K562 (cell line): ENCODE measurements at regions not wholly inside any gene's neighbourhood (a gene's known extent, or its start where the extent isn't known, plus 50 kb on each side); places are given as distances from the start of the nearest gene placed in this dataset.

Experiments
- ATAC-seq: fragments of 200-7000 bp; cut with Tn5 transposase; 3 replicates; pipeline ENCODE4 v1.9.1; 2020; ENCODE audit warnings: moderate library complexity
- BruUV-seq: library from RNA; stranded (reverse); fragments of 400-500 nt; replicated peaks from 2 replicates; lab custom pipeline; 2021; lab: Mats Ljungman, UMichigan
- CTCF ChIA-PET: fragments of 300-600 bp; formaldehyde crosslinking; extraction: SDS; loops from one replicate; lab custom pipeline; 2021; ENCODE audit warnings: low intra/inter-chr PET ratio; lab: Yijun Ruan, JAX
- POLR2A ChIA-PET: fragments of 300-600, 350-650 bp; sonication (Branson Sonifier 250); formaldehyde crosslinking; extraction: SDS; loops from one replicate; lab custom pipeline; 2021; ENCODE audit warnings: antibody characterized with exemption, inconsistent platforms; lab: Yijun Ruan, JAX
- DNase-seq, 4 experiments: peaks; one replicate each; pipeline versions ENCODE4 v3.0.0 to v3.0.0-alpha.2; 2011 to 2018; ENCODE audit warnings: low spot score in 3 of 4, mixed read lengths in 3 of 4; ENCODE audit errors: extremely low read depth in 1 of 4
- FAIRE-seq: peaks from 2 replicates; lab custom pipeline; 2011; peaks lifted over from hg19 to GRCh38; lab: Jason Lieb, UNC
- H2AFZ ChIP-seq: 2 replicates; pipeline ENCODE4 v1.6.0; 2011; ENCODE audit warnings: low read depth, low read length, control low read depth, inconsistent platforms
- H3K27ac ChIP-seq: fragments of 200-600 bp; 3 replicates; pipeline ENCODE4 v1.8.0; 2011; ENCODE audit warnings: low read depth, mild to moderate bottlenecking, control low read depth, inconsistent platforms, low read length, moderate library complexity, mixed read lengths; ENCODE audit errors: extremely low read depth
- H3K27me3 ChIP-seq, 2 experiments: fragments of 300-600 bp in 1 of 2; 2 replicates in 1 of 2; 3 replicates in 1 of 2; pipeline versions ENCODE4 v1.6.0 to v1.8.0; 2011; ENCODE audit warnings: inconsistent platforms in 2 of 2, low read length in 2 of 2, mild to moderate bottlenecking in 1 of 2, mixed read lengths in 1 of 2, moderate library complexity in 1 of 2; ENCODE audit not compliant: control insufficient read depth in 2 of 2, insufficient read depth in 2 of 2
- H3K36me3 ChIP-seq: fragments of 300-600 bp; 3 replicates; pipeline ENCODE4 v1.8.0; 2011; ENCODE audit warnings: mild to moderate bottlenecking, low read length, inconsistent platforms; ENCODE audit not compliant: control insufficient read depth, insufficient read depth
- H3K4me1 ChIP-seq, 2 experiments: fragments of 200-600 bp in 1 of 2; replicated peaks in 1 of 2; 2 replicates in 1 of 2; 3 replicates in 1 of 2; pipeline versions ENCODE4 v1.5.1 to v1.8.0; 2011; ENCODE audit warnings: inconsistent platforms in 2 of 2, low read length in 2 of 2, mild to moderate bottlenecking in 1 of 2, mixed read lengths in 1 of 2, moderate library complexity in 1 of 2; ENCODE audit not compliant: control insufficient read depth in 2 of 2, insufficient read depth in 2 of 2
- H3K4me2 ChIP-seq: 2 replicates; pipeline ENCODE4 v1.6.1; 2011; ENCODE audit warnings: low read length, control low read depth, inconsistent platforms, mixed read lengths; ENCODE audit not compliant: insufficient read depth
- H3K4me3 ChIP-seq: fragments of 200-600 bp; sonication (generic), shearing (Covaris generic); 2 replicates; pipeline ENCODE4 v1.5.1; 2016; ENCODE audit warnings: control low read depth, inconsistent platforms
- H3K79me2 ChIP-seq: fragments of 200-600 bp; 3 replicates; pipeline ENCODE4 v1.8.0; 2011; ENCODE audit warnings: low read length, inconsistent platforms; ENCODE audit not compliant: control insufficient read depth, insufficient read depth
- H3K9ac ChIP-seq, 2 experiments: 2 replicates each; pipeline versions ENCODE4 v1.6.0 to v1.6.1; 2011; ENCODE audit warnings: low read depth in 2 of 2, low read length in 2 of 2, control low read depth in 1 of 2, inconsistent platforms in 1 of 2, mild to moderate bottlenecking in 1 of 2, mixed read lengths in 1 of 2; ENCODE audit not compliant: insufficient read depth in 1 of 2
- H3K9me1 ChIP-seq: one replicate; pipeline ENCODE4 v1.6.0; 2011; ENCODE audit warnings: inconsistent platforms, mild to moderate bottlenecking, low read length, moderate library complexity; ENCODE audit not compliant: control insufficient read depth, insufficient read depth
- H3K9me3 ChIP-seq: replicated peaks from 2 replicates; pipeline ENCODE4 v1.5.1; 2011; ENCODE audit warnings: low read depth, low read length, inconsistent platforms; ENCODE audit not compliant: control insufficient read depth, insufficient read depth
- H4K20me1 ChIP-seq: replicated peaks from 2 replicates; pipeline ENCODE4 v1.6.1; 2011; ENCODE audit warnings: low read length, inconsistent platforms, mixed read lengths; ENCODE audit not compliant: control insufficient read depth, insufficient read depth
- CBFA2T2 ChIP-seq: fragments of 450-650 bp; conservative IDR thresholded peaks from 2 replicates; pipeline ENCODE4 v1.6.1; 2017; ENCODE audit warnings: mild to moderate bottlenecking
- CCNT2 ChIP-seq: IDR thresholded peaks from 2 replicates; pipeline ENCODE4 v1.6.1; 2011; ENCODE audit warnings: borderline replicate concordance, low read depth, mild to moderate bottlenecking, moderate library complexity, mixed read lengths, low read length; ENCODE audit not compliant: insufficient read length; ENCODE audit errors: extremely low read depth
- CEBPZ ChIP-seq: fragments of 150-350 bp; IDR thresholded peaks from 2 replicates; pipeline ENCODE4 v1.6.1; 2014; ENCODE audit warnings: low read depth, mild to moderate bottlenecking, low read length, borderline replicate concordance
- CHAMP1 ChIP-seq: fragments of 450-650 bp; IDR thresholded peaks from 2 replicates; pipeline ENCODE4 v1.6.1; 2016; ENCODE audit warnings: mild to moderate bottlenecking
- HIVEP1 ChIP-seq: fragments of 250-450 bp; sonication (Bioruptor Pico); IDR thresholded peaks from 2 replicates; pipeline ENCODE4 v1.4.0; 2020; ENCODE audit warnings: mild to moderate bottlenecking
- KLF6 ChIP-seq: fragments of 250-450 bp; sonication (Bioruptor Pico); IDR thresholded peaks from 2 replicates; pipeline ENCODE4 v1.4.0; 2020; ENCODE audit warnings: mild to moderate bottlenecking, moderate library complexity, borderline replicate concordance
- MAFF ChIP-seq: IDR thresholded peaks from 2 replicates; pipeline ENCODE4 v1.6.1; 2012; ENCODE audit warnings: low read length, improper control_type of control experiment
- MEIS2 ChIP-seq: fragments of 450-650 bp; IDR thresholded peaks from 2 replicates; pipeline ENCODE4 v1.6.1; 2014; ENCODE audit warnings: mild to moderate bottlenecking; ENCODE audit not compliant: partially characterized antibody
- TRIM28 ChIP-seq: fragments of 450-650 bp; IDR thresholded peaks from 2 replicates; pipeline ENCODE4 v1.6.1; 2017
- ZNF274 ChIP-seq: IDR thresholded peaks from 2 replicates; pipeline ENCODE4 v1.6.1; 2011; ENCODE audit warnings: low read depth, mild to moderate bottlenecking, low read length, moderate library complexity, borderline replicate concordance
- ZNF740 ChIP-seq, 3 experiments: fragments of 200-800 bp in 1 of 3; sonication (Bioruptor generic) in 1 of 3; sonication (generic) in 1 of 3; formaldehyde crosslinking in 1 of 3; IDR thresholded peaks; 2 replicates each; pipeline versions ENCODE4 v1.6.1 to v1.8.0; 2016 to 2022; ENCODE audit warnings: mild to moderate bottlenecking in 2 of 3, missing compliant biosample characterization in 2 of 3, missing genetic modification characterization in 2 of 3, missing genetic modification reagents in 1 of 3
- WGBS: fragments of 100-300 bp; shearing (Covaris generic); methylation state at CpG from one replicate; pipeline ENCODE4 v1.1.6; 2016; ENCODE audit warnings: low coverage, mixed read lengths; ENCODE audit not compliant: insufficient coverage; ENCODE audit errors: missing lambda C conversion rate; 5-methylcytosine and 5-hydroxymethylcytosine counted together
- in situ Hi-C: fragments of 300-500 bp; cut with MboI; formaldehyde crosslinking; loops from 4 replicates; pipeline ENCODE4 v1.15.0; 2018; ENCODE audit warnings: inconsistent platforms, mixed read lengths
- intact Hi-C: fragments of 100-400 bp; cut with micrococcal nuclease; formaldehyde crosslinking; loops from 2 replicates; pipeline ENCODE4 v1.14.2; 2022

- TF ChIP-seq MEIS2: no peak
Observed at GRCh38 chr2:11012131-11012693, 100.5 kb downstream of the KCNF1 start (continued).

- ATAC-seq (no peak), FAIRE-seq (no peak), DNase-seq (no peak)
- no peak overlapping the region for H3K4me2 ChIP-seq
- H3K4me3 ChIP-seq: no peak overlapping the region
- H3K27ac ChIP-seq: no peak overlapping the region
- ChIA-PET POLR2A (no interaction called here), CTCF (no interaction called here)
- no peak overlapping the region for H3K9ac ChIP-seq
- WGBS: 4% methylated on average over 6 of the region's 6 CpGs
- H3K79me2 ChIP-seq: no peaks in the 10 kb centered on the region
- H3K36me3 ChIP-seq: no peaks in the 10 kb centered on the region
- H3K4me1 ChIP-seq: no peaks in the 10 kb centered on the region
- no peak overlapping the region for H2AFZ ChIP-seq
- intact Hi-C loops: no loop called here
- peaks cover 2 to 44% of the 10 kb centered on the region in 2 experiments; a peak in 4 of 5 replicates for H3K27me3 ChIP-seq
- no peaks in the 10 kb centered on the region for H4K20me1 ChIP-seq
- no peaks in the 10 kb centered on the region; the same call in 1 of the 2 replicates for H3K9me3 ChIP-seq
- in situ Hi-C loops: no loop called here
- no peaks in the 10 kb centered on the region for H3K9me1 ChIP-seq
- no TSS peak for BruUV-seq
- TF ChIP-seq KLF6 (CRISPR knock-in tag) (no peak), ZNF274 (no peak), CHAMP1 (no peak), CCNT2 (no peak), CBFA2T2 (no peak), TRIM28 (no peak), MAFF (no peak), CEBPZ (no peak), HIVEP1 (CRISPR knock-in tag) (no peak), ZNF740 (CRISPR knock-in tag; IDR thresholded peaks at IDR 0.05) (no peak), ZNF740 (tag; IDR thresholded peaks at IDR 0.05) (no peak)
Observed at GRCh38 chr2:11013196-11013595, 101.5 kb downstream of the KCNF1 start.
